ENCODE measurements at regions not wholly inside any gene's neighbourhood (a gene's known extent, or its start where the extent isn't known, plus 50 kb on each side); places are given as distances from the start of the nearest gene placed in this dataset.
"Not testable (repeated sequence)": the region's sequence is repeated elsewhere in the genome, so short reads cannot be mapped to it uniquely, and the experiment has no call there.

- H3K27ac Mint-ChIP-seq (ENCODE audit: unreplicated experiment): no peak overlapping the region
- TF ChIP-seq EZH2 (IDR thresholded peaks at IDR 0.05; ENCODE audit: insufficient read depth, low read length): no peak
- TF ChIP-seq, protein P1, sequence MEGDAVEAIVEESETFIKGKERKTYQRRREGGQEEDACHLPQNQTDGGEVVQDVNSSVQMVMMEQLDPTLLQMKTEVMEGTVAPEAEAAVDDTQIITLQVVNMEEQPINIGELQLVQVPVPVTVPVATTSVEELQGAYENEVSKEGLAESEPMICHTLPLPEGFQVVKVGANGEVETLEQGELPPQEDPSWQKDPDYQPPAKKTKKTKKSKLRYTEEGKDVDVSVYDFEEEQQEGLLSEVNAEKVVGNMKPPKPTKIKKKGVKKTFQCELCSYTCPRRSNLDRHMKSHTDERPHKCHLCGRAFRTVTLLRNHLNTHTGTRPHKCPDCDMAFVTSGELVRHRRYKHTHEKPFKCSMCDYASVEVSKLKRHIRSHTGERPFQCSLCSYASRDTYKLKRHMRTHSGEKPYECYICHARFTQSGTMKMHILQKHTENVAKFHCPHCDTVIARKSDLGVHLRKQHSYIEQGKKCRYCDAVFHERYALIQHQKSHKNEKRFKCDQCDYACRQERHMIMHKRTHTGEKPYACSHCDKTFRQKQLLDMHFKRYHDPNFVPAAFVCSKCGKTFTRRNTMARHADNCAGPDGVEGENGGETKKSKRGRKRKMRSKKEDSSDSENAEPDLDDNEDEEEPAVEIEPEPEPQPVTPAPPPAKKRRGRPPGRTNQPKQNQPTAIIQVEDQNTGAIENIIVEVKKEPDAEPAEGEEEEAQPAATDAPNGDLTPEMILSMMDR (IDR thresholded peaks at IDR 0.05; ENCODE audit: insufficient read depth, low read depth, low read length): peak; percentile 59
- H3K4me1 Mint-ChIP-seq (ENCODE audit: low read depth, unreplicated experiment): no peaks in the 10 kb centered on the region
- no peaks in the 10 kb centered on the region for H3K36me3 ChIP-seq (ENCODE audit: insufficient read depth, low read length)
- FAIRE-seq (no peak), DNase-seq (ENCODE audit: low read depth) (peak; percentile 34)
- H3K4me1 ChIP-seq (ENCODE audit: insufficient read depth, low read length): peaks cover 18% of the 10 kb centered on the region
- peaks cover 34% of the 10 kb centered on the region for H3K27me3 Mint-ChIP-seq (ENCODE audit: low read depth, unreplicated experiment)
- peak overlapping the region; percentile 61 for H3K27ac ChIP-seq (ENCODE audit: low read depth, low read length)
- H3K9ac ChIP-seq (ENCODE audit: low read length): peak overlapping the region; percentile 61
- H3K27me3 ChIP-seq (ENCODE audit: insufficient read depth, low read length): no peaks in the 10 kb centered on the region
- no peaks in the 10 kb centered on the region for H3K9me3 Mint-ChIP-seq (ENCODE audit: unreplicated experiment)
- no peak overlapping the region for H3K4me3 ChIP-seq (ENCODE audit: insufficient read depth, low read depth, low read length)
- no peaks in the 10 kb centered on the region for H4K20me1 ChIP-seq (ENCODE audit: insufficient read depth, low read length)
- H3K36me3 Mint-ChIP-seq (ENCODE audit: low read depth, unreplicated experiment): no peaks in the 10 kb centered on the region
- peak overlapping the region; percentile 44 for H2AFZ ChIP-seq (ENCODE audit: low read depth, low read length)
- no peak overlapping the region for H3K4me3 Mint-ChIP-seq (ENCODE audit: unreplicated experiment)
- H3K4me2 ChIP-seq (ENCODE audit: low read length): peak overlapping the region; percentile 79
- H3K79me2 ChIP-seq (ENCODE audit: insufficient read depth, low read length): no peaks in the 10 kb centered on the region
- peaks cover 3% of the 10 kb centered on the region for H3K9me3 ChIP-seq (ENCODE audit: insufficient read depth, low read depth, low read length)
Measured at GRCh38 chr11:69915501-69916250, 96.5 kb upstream of the FGF3 start.

DNA sequence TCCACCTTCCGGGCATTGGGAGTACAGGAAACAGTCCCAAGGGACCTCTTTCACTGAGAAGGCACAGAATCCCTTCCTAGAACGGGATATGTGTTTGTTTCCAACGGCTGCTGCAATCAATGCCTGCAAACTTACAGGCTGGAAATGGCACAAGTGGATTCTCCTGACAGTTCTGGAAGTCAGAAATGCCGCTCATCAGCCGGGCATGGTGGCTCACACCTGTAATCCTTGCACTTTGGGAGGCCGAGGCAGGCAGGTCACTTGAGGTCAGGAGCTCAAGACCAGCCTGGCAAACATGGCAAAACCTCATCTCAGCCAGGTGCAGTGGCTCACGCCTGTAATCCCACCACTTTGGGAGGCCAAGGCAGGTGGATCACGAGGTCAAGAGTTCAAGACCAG, 97.0 kb upstream of the FGF3 start:
- H3K4me1 ChIP-seq (ENCODE audit: insufficient read depth, low read length): peaks cover 18% of the 10 kb centered on the region
- not testable (repeated sequence) for H3K4me3 Mint-ChIP-seq (ENCODE audit: unreplicated experiment); H3K9me3 ChIP-seq (ENCODE audit: insufficient read depth, low read depth, low read length); H3K4me1 Mint-ChIP-seq (ENCODE audit: low read depth, unreplicated experiment); H3K79me2 ChIP-seq (ENCODE audit: insufficient read depth, low read length); H3K27me3 ChIP-seq (ENCODE audit: insufficient read depth, low read length); H3K4me3 ChIP-seq (ENCODE audit: insufficient read depth, low read depth, low read length); H4K20me1 ChIP-seq (ENCODE audit: insufficient read depth, low read length); H3K36me3 ChIP-seq (ENCODE audit: insufficient read depth, low read length); DNase-seq (ENCODE audit: low read depth); H3K36me3 Mint-ChIP-seq (ENCODE audit: low read depth, unreplicated experiment); FAIRE-seq; H3K27ac Mint-ChIP-seq (ENCODE audit: unreplicated experiment); H3K9me3 Mint-ChIP-seq (ENCODE audit: unreplicated experiment)
- peaks cover 31% of the 10 kb centered on the region for H3K27me3 Mint-ChIP-seq (ENCODE audit: low read depth, unreplicated experiment)
- peak overlapping the region; percentile 61 for H3K27ac ChIP-seq (ENCODE audit: low read depth, low read length)
- H3K4me2 ChIP-seq (ENCODE audit: low read length): peak overlapping the region; percentile 79
- H2AFZ ChIP-seq (ENCODE audit: low read depth, low read length): peak overlapping the region; percentile 44
- peak overlapping the region; percentile 61 for H3K9ac ChIP-seq (ENCODE audit: low read length)

DNA sequence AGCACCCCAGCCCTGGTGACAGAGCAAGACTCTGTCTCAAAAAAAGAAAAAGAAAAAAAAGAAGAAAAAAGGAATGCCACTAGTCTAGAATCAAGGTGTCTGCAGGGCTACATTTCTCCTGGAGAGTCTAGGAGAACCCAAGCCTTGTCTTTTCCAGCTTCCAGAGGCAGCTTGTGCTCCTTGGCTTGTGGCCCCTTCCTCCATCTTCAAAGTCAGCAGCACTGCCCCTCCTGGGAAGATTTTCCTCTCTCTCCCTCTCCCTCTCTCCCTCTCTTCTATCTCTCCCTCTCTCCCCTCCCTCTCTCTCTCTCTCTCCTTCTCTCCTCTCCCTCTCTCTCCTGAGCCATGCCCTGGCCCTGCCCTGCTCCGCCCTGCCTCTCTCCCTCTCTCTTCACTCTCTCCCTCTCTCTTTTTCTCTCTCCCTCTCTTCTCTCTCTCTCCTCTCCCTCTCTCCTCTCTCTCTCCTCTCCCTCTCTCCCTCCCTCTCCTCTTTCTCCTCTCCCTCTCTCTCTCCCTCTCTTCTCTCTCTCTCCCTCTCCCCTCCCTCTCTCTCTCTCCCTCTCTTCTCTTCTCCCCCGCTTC, 97.7 kb upstream of the FGF3 start:
- Mint-ChIP-seq H3K9me3 (ENCODE audit: unreplicated experiment) (no peaks in the 10 kb centered on the region), H3K4me3 (ENCODE audit: unreplicated experiment) (no peak overlapping the region), H3K27ac (ENCODE audit: unreplicated experiment) (no peak overlapping the region), H3K27me3 (ENCODE audit: low read depth, unreplicated experiment) (peaks cover 36% of the 10 kb centered on the region), H3K4me1 (ENCODE audit: low read depth, unreplicated experiment) (no peaks in the 10 kb centered on the region), H3K36me3 (ENCODE audit: low read depth, unreplicated experiment) (no peaks in the 10 kb centered on the region)
- H3K4me2 ChIP-seq (ENCODE audit: low read length): no peak overlapping the region
- H4K20me1 ChIP-seq (ENCODE audit: insufficient read depth, low read length): no peaks in the 10 kb centered on the region
- no peaks in the 10 kb centered on the region for H3K79me2 ChIP-seq (ENCODE audit: insufficient read depth, low read length)
- no peak for DNase-seq (ENCODE audit: low read depth)
- TF ChIP-seq, protein P1 (IDR thresholded peaks at IDR 0.05; ENCODE audit: insufficient read depth, low read depth, low read length): no peak
- no peak for TF ChIP-seq EZH2 (IDR thresholded peaks at IDR 0.05; ENCODE audit: insufficient read depth, low read length)
- no peak overlapping the region for H3K9ac ChIP-seq (ENCODE audit: low read length)
- H3K4me1 ChIP-seq (ENCODE audit: insufficient read depth, low read length): peaks cover 18% of the 10 kb centered on the region
- no peak overlapping the region for H2AFZ ChIP-seq (ENCODE audit: low read depth, low read length)
- no peak for FAIRE-seq
- H3K9me3 ChIP-seq (ENCODE audit: insufficient read depth, low read depth, low read length): peaks cover 3% of the 10 kb centered on the region
- no peak overlapping the region for H3K4me3 ChIP-seq (ENCODE audit: insufficient read depth, low read depth, low read length)
- H3K36me3 ChIP-seq (ENCODE audit: insufficient read depth, low read length): no peaks in the 10 kb centered on the region
- H3K27me3 ChIP-seq (ENCODE audit: insufficient read depth, low read length): no peaks in the 10 kb centered on the region
- H3K27ac ChIP-seq (ENCODE audit: low read depth, low read length): no peak overlapping the region
